K562 (cell line): ENCODE measurements at regions not wholly inside any gene's neighbourhood (a gene's known extent, or its start where the extent isn't known, plus 50 kb on each side); places are given as distances from the start of the nearest gene placed in this dataset.

Experiments used
- ATAC-seq: fragments of 200-7000 bp; cut with Tn5 transposase; 3 replicates; pipeline ENCODE4 v1.9.1; 2020; ENCODE audit warnings: moderate library complexity
- BruUV-seq: library from RNA; stranded (reverse); fragments of 400-500 nt; replicated peaks from 2 replicates; lab custom pipeline; 2021; lab: Mats Ljungman, UMichigan
- CTCF ChIA-PET: fragments of 300-600 bp; formaldehyde crosslinking; extraction: SDS; loops from one replicate; lab custom pipeline; 2021; ENCODE audit warnings: low intra/inter-chr PET ratio; lab: Yijun Ruan, JAX
- POLR2A ChIA-PET: fragments of 300-600, 350-650 bp; sonication (Branson Sonifier 250); formaldehyde crosslinking; extraction: SDS; loops from one replicate; lab custom pipeline; 2021; ENCODE audit warnings: antibody characterized with exemption, inconsistent platforms; lab: Yijun Ruan, JAX
- DNase-seq, 4 experiments: peaks; one replicate each; pipeline versions ENCODE4 v3.0.0 to v3.0.0-alpha.2; 2011 to 2018; ENCODE audit warnings: low spot score in 3 of 4, mixed read lengths in 3 of 4; ENCODE audit errors: extremely low read depth in 1 of 4
- FAIRE-seq: peaks from 2 replicates; lab custom pipeline; 2011; peaks lifted over from hg19 to GRCh38; lab: Jason Lieb, UNC
- H2AFZ ChIP-seq: 2 replicates; pipeline ENCODE4 v1.6.0; 2011; ENCODE audit warnings: low read depth, low read length, control low read depth, inconsistent platforms
- H3K27ac ChIP-seq: fragments of 200-600 bp; 3 replicates; pipeline ENCODE4 v1.8.0; 2011; ENCODE audit warnings: low read depth, mild to moderate bottlenecking, control low read depth, inconsistent platforms, low read length, moderate library complexity, mixed read lengths; ENCODE audit errors: extremely low read depth
- H3K27me3 ChIP-seq, 2 experiments: fragments of 300-600 bp in 1 of 2; 2 replicates in 1 of 2; 3 replicates in 1 of 2; pipeline versions ENCODE4 v1.6.0 to v1.8.0; 2011; ENCODE audit warnings: inconsistent platforms in 2 of 2, low read length in 2 of 2, mild to moderate bottlenecking in 1 of 2, mixed read lengths in 1 of 2, moderate library complexity in 1 of 2; ENCODE audit not compliant: control insufficient read depth in 2 of 2, insufficient read depth in 2 of 2
- H3K36me3 ChIP-seq: fragments of 300-600 bp; 3 replicates; pipeline ENCODE4 v1.8.0; 2011; ENCODE audit warnings: mild to moderate bottlenecking, low read length, inconsistent platforms; ENCODE audit not compliant: control insufficient read depth, insufficient read depth
- H3K4me1 ChIP-seq, 2 experiments: fragments of 200-600 bp in 1 of 2; replicated peaks in 1 of 2; 2 replicates in 1 of 2; 3 replicates in 1 of 2; pipeline versions ENCODE4 v1.5.1 to v1.8.0; 2011; ENCODE audit warnings: inconsistent platforms in 2 of 2, low read length in 2 of 2, mild to moderate bottlenecking in 1 of 2, mixed read lengths in 1 of 2, moderate library complexity in 1 of 2; ENCODE audit not compliant: control insufficient read depth in 2 of 2, insufficient read depth in 2 of 2
- H3K4me2 ChIP-seq: 2 replicates; pipeline ENCODE4 v1.6.1; 2011; ENCODE audit warnings: low read length, control low read depth, inconsistent platforms, mixed read lengths; ENCODE audit not compliant: insufficient read depth
- H3K4me3 ChIP-seq: fragments of 200-600 bp; sonication (generic), shearing (Covaris generic); 2 replicates; pipeline ENCODE4 v1.5.1; 2016; ENCODE audit warnings: control low read depth, inconsistent platforms
- H3K79me2 ChIP-seq: fragments of 200-600 bp; 3 replicates; pipeline ENCODE4 v1.8.0; 2011; ENCODE audit warnings: low read length, inconsistent platforms; ENCODE audit not compliant: control insufficient read depth, insufficient read depth
- H3K9ac ChIP-seq, 2 experiments: 2 replicates each; pipeline versions ENCODE4 v1.6.0 to v1.6.1; 2011; ENCODE audit warnings: low read depth in 2 of 2, low read length in 2 of 2, control low read depth in 1 of 2, inconsistent platforms in 1 of 2, mild to moderate bottlenecking in 1 of 2, mixed read lengths in 1 of 2; ENCODE audit not compliant: insufficient read depth in 1 of 2
- H3K9me1 ChIP-seq: one replicate; pipeline ENCODE4 v1.6.0; 2011; ENCODE audit warnings: inconsistent platforms, mild to moderate bottlenecking, low read length, moderate library complexity; ENCODE audit not compliant: control insufficient read depth, insufficient read depth
- H3K9me3 ChIP-seq: replicated peaks from 2 replicates; pipeline ENCODE4 v1.5.1; 2011; ENCODE audit warnings: low read depth, low read length, inconsistent platforms; ENCODE audit not compliant: control insufficient read depth, insufficient read depth
- H4K20me1 ChIP-seq: replicated peaks from 2 replicates; pipeline ENCODE4 v1.6.1; 2011; ENCODE audit warnings: low read length, inconsistent platforms, mixed read lengths; ENCODE audit not compliant: control insufficient read depth, insufficient read depth
- FIP1L1 ChIP-seq: fragments of 200-400 bp; formaldehyde crosslinking; IDR thresholded peaks from 2 replicates; pipeline ENCODE4 v1.6.1; 2018; ENCODE audit warnings: mild to moderate bottlenecking, low read depth, low read length; ENCODE audit not compliant: poor library complexity, severe bottlenecking
- FOSL1 ChIP-seq: fragments of 200-800 bp; sonication (Bioruptor generic); conservative IDR thresholded peaks from 2 replicates; pipeline ENCODE4 v1.6.1; 2016; ENCODE audit warnings: missing genetic modification characterization, missing compliant biosample characterization
- GABPB2 ChIP-seq: fragments of 250-450 bp; sonication (Bioruptor Pico); conservative IDR thresholded peaks from 2 replicates; pipeline ENCODE4 v1.5.1; 2021; ENCODE audit warnings: mild to moderate bottlenecking
- HMGN3 ChIP-seq: IDR thresholded peaks from 2 replicates; pipeline ENCODE4 v1.6.1; 2011; ENCODE audit warnings: borderline replicate concordance, low read depth, mild to moderate bottlenecking, mixed read lengths, low read length; ENCODE audit not compliant: insufficient read length; ENCODE audit errors: extremely low read depth
- MAFF ChIP-seq: IDR thresholded peaks from 2 replicates; pipeline ENCODE4 v1.6.1; 2012; ENCODE audit warnings: low read length, improper control_type of control experiment
- NCOA1 ChIP-seq: fragments of 450-650 bp; IDR thresholded peaks from 2 replicates; pipeline ENCODE4 v1.6.1; 2016; ENCODE audit warnings: low read depth
- TOE1 ChIP-seq, 2 experiments: fragments of 450-650 bp in 1 of 2; sonication (generic) in 1 of 2; formaldehyde crosslinking in 1 of 2; IDR thresholded peaks; 2 replicates each; pipeline versions ENCODE4 v1.7.1 to v1.8.0; 2016 to 2022; ENCODE audit warnings: borderline replicate concordance in 2 of 2, mild to moderate bottlenecking in 2 of 2, antibody characterized with exemption in 1 of 2, inconsistent platforms in 1 of 2, low read depth in 1 of 2, missing genetic modification reagents in 1 of 2, moderate library complexity in 1 of 2
- ZNF133 ChIP-seq: fragments of 250-450 bp; sonication (Bioruptor Pico); IDR thresholded peaks from 2 replicates; pipeline ENCODE4 v1.4.0; 2020; ENCODE audit warnings: mild to moderate bottlenecking
- WGBS: fragments of 100-300 bp; shearing (Covaris generic); methylation state at CpG from one replicate; pipeline ENCODE4 v1.1.6; 2016; ENCODE audit warnings: low coverage, mixed read lengths; ENCODE audit not compliant: insufficient coverage; ENCODE audit errors: missing lambda C conversion rate; 5-methylcytosine and 5-hydroxymethylcytosine counted together
- in situ Hi-C: fragments of 300-500 bp; cut with MboI; formaldehyde crosslinking; loops from 4 replicates; pipeline ENCODE4 v1.15.0; 2018; ENCODE audit warnings: inconsistent platforms, mixed read lengths
- intact Hi-C: fragments of 100-400 bp; cut with micrococcal nuclease; formaldehyde crosslinking; loops from 2 replicates; pipeline ENCODE4 v1.14.2; 2022
- TF ChIP-seq, protein P1 (sequence below): sonication (generic); formaldehyde crosslinking; IDR thresholded peaks from 2 replicates; pipeline ENCODE4 v1.8.0; 2022; ENCODE audit warnings: missing genetic modification reagents, mild to moderate bottlenecking, borderline replicate concordance
- TF ChIP-seq, protein P2 (sequence below), 2 experiments: fragments of 450-650 bp in 1 of 2; sonication (generic) in 1 of 2; formaldehyde crosslinking; conservative IDR thresholded peaks; 2 replicates each; pipeline versions ENCODE4 v1.4.0 to v1.8.1; 2020 to 2022; ENCODE audit warnings: mild to moderate bottlenecking in 1 of 2, missing genetic modification reagents in 1 of 2
- TF ChIP-seq, protein P3 (sequence below): fragments of 450-650 bp; IDR thresholded peaks from 2 replicates; pipeline ENCODE4 v1.6.1; 2017; ENCODE audit warnings: mild to moderate bottlenecking, moderate library complexity

DNA sequence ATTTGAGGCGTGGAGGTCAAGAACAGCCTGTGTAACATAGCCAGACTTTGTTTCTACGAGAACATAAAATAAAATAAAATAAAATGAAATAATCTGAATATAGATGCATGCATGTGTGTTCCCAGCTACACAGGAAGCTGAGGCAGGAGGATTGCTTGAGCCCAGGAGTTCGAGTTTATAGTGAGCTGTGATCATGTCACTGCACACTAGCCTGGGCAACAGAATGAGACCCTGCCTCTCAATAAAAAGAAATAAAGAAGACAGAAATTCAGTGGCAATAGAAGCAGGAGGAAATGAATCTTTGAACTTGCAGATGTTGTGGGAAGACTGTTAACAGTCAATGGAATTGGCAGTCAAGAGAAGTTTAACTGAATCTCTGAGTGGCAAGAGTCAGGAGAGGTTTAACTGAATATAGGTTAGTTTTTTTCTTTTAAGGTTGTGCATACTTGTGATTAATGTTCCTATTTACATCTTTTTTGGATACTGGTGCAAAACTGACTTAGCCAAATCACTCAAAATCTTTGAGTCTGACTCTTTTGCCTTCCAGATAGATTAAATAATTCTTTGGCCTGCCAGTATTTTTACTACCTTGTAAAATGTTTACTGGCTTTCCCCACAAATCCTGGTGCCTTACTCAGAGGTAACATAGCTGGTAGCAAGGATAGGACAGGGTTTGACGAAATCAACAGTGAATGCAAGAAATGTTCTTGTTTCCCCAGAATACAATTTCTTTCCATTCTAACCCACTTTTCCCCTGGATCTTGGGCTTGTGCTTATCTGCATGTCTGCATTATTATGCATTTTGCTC lies 361.4 kb downstream of the PDCD6IP start:
- POLR2A ChIA-PET, result no interaction called here
- Histone ChIP-seq H3K27ac (no peak overlapping the region), H3K9me3 (no peaks in the 10 kb centered on the region), H3K27me3 (no peaks in the 10 kb centered on the region), H3K9me1 (no peaks in the 10 kb centered on the region), H3K4me3 (no peak overlapping the region), H3K4me2 (no peak overlapping the region), H3K4me1 (no peaks in the 10 kb centered on the region), H3K36me3 (no peaks in the 10 kb centered on the region), H3K9ac (no peak overlapping the region), H2AFZ (no peak overlapping the region), H4K20me1 (no peaks in the 10 kb centered on the region), H3K79me2 (no peaks in the 10 kb centered on the region)
- ATAC-seq, result no peak
- WGBS, result 1% methylated on average over 4 of the region's 4 CpGs
- no peak for DNase-seq
- CTCF ChIA-PET, result no interaction called here
- intact Hi-C loops (no loop called here), in situ Hi-C loops (no loop called here)
- FAIRE-seq, result no peak
- no TSS peak for BruUV-seq
- TF ChIP-seq ZNF133 (CRISPR knock-in tag), result no peak
- TF ChIP-seq, protein P1, sequence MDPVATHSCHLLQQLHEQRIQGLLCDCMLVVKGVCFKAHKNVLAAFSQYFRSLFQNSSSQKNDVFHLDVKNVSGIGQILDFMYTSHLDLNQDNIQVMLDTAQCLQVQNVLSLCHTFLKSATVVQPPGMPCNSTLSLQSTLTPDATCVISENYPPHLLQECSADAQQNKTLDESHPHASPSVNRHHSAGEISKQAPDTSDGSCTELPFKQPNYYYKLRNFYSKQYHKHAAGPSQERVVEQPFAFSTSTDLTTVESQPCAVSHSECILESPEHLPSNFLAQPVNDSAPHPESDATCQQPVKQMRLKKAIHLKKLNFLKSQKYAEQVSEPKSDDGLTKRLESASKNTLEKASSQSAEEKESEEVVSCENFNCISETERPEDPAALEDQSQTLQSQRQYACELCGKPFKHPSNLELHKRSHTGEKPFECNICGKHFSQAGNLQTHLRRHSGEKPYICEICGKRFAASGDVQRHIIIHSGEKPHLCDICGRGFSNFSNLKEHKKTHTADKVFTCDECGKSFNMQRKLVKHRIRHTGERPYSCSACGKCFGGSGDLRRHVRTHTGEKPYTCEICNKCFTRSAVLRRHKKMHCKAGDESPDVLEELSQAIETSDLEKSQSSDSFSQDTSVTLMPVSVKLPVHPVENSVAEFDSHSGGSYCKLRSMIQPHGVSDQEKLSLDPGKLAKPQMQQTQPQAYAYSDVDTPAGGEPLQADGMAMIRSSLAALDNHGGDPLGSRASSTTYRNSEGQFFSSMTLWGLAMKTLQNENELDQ (CRISPR knock-in tag), result no peak
- TF ChIP-seq FIP1L1, result no peak
- TF ChIP-seq, protein P2, sequence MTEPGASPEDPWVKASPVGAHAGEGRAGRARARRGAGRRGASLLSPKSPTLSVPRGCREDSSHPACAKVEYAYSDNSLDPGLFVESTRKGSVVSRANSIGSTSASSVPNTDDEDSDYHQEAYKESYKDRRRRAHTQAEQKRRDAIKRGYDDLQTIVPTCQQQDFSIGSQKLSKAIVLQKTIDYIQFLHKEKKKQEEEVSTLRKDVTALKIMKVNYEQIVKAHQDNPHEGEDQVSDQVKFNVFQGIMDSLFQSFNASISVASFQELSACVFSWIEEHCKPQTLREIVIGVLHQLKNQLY (CRISPR knock-in tag; conservative IDR thresholded peaks at IDR 0.05), result no peak
- no peak for TF ChIP-seq TOE1 (IDR thresholded peaks at IDR 0.05; ENCODE audit: borderline replicate concordance)
- TF ChIP-seq TOE1 (CRISPR knock-in tag; IDR thresholded peaks at IDR 0.05; ENCODE audit: borderline replicate concordance, low read depth), result no peak
- TF ChIP-seq NCOA1, result no peak
- no peak for TF ChIP-seq HMGN3
- no peak for TF ChIP-seq MAFF
- TF ChIP-seq GABPB2 (CRISPR knock-in tag), result no peak
- TF ChIP-seq, protein P3, sequence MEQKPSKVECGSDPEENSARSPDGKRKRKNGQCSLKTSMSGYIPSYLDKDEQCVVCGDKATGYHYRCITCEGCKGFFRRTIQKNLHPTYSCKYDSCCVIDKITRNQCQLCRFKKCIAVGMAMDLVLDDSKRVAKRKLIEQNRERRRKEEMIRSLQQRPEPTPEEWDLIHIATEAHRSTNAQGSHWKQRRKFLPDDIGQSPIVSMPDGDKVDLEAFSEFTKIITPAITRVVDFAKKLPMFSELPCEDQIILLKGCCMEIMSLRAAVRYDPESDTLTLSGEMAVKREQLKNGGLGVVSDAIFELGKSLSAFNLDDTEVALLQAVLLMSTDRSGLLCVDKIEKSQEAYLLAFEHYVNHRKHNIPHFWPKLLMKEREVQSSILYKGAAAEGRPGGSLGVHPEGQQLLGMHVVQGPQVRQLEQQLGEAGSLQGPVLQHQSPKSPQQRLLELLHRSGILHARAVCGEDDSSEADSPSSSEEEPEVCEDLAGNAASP, result no peak
- TF ChIP-seq FOSL1 (tag), result no peak
